Spinal cord (tissue), 9 donors: ENCODE measurements at regions not wholly inside any gene's neighbourhood (a gene's known extent, or its start where the extent isn't known, plus 50 kb on each side); places are given as distances from the start of the nearest gene placed in this dataset.

Experiments
- DNase-seq, 6 donors: peaks; one replicate each; pipeline versions ENCODE4 v3.0.0 to v3.0.0-alpha.2; 2013 to 2015; ENCODE audit warnings: low spot score in 6 of 6, low read depth in 4 of 6
- H3K27ac ChIP-seq: one replicate; pipeline ENCODE4 v1.5.1; 2013; ENCODE audit warnings: low read depth, low read length, control low read depth
- H3K27me3 ChIP-seq: one replicate; pipeline ENCODE4 v1.6.1; 2013; ENCODE audit warnings: low read length; ENCODE audit not compliant: control insufficient read depth, insufficient read depth
- H3K36me3 ChIP-seq: one replicate; pipeline ENCODE4 v1.6.1; 2013; ENCODE audit warnings: low read length; ENCODE audit not compliant: control insufficient read depth, insufficient read depth
- H3K4me1 ChIP-seq: one replicate; pipeline ENCODE4 v1.6.1; 2013; ENCODE audit warnings: low read length; ENCODE audit not compliant: control insufficient read depth, insufficient read depth
- H3K4me3 ChIP-seq: one replicate; pipeline ENCODE4 v1.5.1; 2013; ENCODE audit warnings: low read depth, low read length, control low read depth
- H3K9me3 ChIP-seq: one replicate; pipeline ENCODE4 v1.6.1; 2013; ENCODE audit warnings: low read length; ENCODE audit not compliant: control insufficient read depth, insufficient read depth
- WGBS: methylation state at CpG from one replicate; pipeline ENCODE4 v1.1.5; 2013; ENCODE audit warnings: missing lambda C conversion rate; ENCODE audit not compliant: insufficient coverage; 5-methylcytosine and 5-hydroxymethylcytosine counted together
- donor health status: healthy.

DNA sequence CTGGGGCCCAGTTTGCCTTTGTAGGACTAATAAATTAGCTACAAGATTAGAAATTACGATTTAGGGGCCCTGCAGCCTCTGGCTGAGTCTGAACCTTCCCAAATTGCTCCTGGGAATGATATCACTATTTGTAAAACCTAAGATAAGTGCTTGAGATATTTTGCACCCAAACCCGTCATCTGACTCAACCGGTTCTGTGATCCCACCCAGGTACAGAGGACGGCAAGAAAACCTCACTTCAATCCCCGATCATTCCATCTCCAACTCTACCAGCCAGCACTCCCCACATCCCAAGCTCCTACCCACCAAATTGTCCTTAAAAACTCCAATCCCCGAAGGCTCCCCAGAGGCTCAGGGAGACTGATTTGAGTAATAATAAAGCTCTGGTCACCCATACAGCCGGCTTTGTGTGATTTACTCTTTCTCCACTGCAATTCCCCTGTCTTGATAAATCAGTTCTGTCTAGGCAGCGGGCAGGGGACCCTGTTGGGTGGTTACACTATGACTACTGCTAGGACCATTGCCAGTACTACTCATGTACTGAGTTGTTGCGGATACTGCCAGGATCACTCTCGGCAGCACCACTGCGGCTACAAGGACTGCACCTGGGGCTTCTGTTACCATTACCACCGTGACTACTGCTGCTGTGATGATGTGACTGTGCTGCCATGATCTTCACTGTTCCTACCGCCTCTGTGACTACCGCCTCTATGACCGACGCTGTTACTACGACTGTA, 73.1 kb downstream of the IRF8 start:
- Histone ChIP-seq H3K27ac (no peak overlapping the region), H3K4me1 (peaks cover 6% of the 10 kb centered on the region), H3K9me3 (no peaks in the 10 kb centered on the region), H3K4me3 (no peak overlapping the region), H3K36me3 (no peaks in the 10 kb centered on the region), H3K27me3 (peaks cover 4% of the 10 kb centered on the region)
- 90% methylated on average over 16 of the region's 17 CpGs for WGBS
- DNase-seq = no peak

DNA sequence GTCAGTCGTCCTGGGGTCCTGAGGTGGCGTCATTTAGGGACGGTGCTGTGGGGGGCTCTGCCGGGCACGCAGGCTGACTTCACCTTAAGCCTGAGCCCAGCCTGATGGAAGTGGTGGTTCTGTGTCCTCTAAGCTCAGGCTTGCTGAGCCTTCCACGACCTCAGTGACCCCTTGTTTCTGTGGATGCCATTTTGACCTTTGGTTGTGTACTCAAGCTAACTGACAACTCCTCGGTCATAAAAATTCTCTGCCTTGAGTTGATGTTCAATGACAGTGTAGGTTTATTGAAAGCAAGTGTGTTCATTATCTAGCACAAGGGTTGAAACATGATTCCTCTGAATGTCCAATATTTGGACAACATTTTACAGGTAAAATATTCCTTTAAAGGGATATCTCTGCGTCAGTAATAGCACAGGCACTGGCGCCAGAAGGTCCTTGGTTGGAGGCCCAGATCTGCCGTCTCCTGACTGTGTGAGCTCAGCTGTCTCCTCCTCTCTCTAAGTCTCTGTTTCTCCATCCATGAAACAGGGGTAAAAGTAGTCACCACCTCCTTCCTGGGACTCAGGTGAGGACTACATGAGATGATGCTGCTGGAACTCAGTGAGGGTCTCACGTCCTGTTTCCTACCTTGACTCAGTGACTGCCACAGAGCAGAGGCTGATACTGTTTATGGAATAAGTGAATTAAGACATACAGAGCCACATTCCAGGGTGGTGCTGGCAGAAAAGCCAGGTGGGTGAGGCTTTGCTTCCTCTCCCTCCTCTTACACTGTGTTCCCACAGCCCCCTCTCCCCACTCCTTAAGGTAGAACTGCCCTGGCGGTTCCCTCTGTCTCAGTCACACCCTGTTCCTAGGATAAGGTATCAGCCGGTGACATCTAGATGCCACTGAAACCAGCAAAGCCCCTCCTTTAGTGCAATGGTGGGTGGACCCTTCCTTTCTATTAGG, 75.7 kb downstream of the IRF8 start:
- Histone ChIP-seq H3K9me3 (no peaks in the 10 kb centered on the region), H3K4me1 (peaks cover 17% of the 10 kb centered on the region), H3K27ac (no peak overlapping the region), H3K4me3 (no peak overlapping the region), H3K27me3 (peaks cover 12% of the 10 kb centered on the region), H3K36me3 (no peaks in the 10 kb centered on the region)
- no peak for DNase-seq
- 82% methylated on average over 11 of the region's 13 CpGs for WGBS

DNA sequence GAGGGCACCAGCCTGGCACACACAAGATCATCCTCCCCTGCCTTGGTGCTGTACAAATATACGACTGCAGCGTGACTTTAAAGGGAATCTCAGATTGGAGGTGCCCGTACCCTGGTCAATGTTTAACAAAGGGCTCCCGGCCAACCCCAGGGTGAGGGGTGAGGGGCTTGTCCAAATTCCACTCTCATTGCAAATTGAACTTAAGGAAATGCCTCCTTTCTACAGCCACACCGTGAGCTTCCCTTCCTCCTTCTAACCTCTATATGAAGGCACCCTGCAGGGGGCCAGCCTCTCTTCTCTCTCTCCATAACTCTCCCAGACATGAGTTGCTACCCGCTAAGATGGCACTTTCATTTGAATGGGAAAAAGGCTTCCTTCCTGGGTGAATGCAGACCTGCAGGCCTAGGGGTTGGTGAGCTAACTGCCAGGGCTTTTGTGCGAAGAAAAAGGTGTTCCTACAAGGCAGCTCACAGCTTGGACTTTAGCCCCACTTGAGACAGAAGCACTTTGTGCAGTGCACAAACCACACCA, 76.6 kb downstream of the IRF8 start:
- Histone ChIP-seq H3K36me3 (no peaks in the 10 kb centered on the region), H3K27ac (no peak overlapping the region), H3K4me1 (peaks cover 17% of the 10 kb centered on the region), H3K4me3 (no peak overlapping the region), H3K9me3 (no peaks in the 10 kb centered on the region), H3K27me3 (peaks cover 8% of the 10 kb centered on the region)
- WGBS = 50% methylated on average over 2 of the region's 7 CpGs
- no peak for DNase-seq

DNA sequence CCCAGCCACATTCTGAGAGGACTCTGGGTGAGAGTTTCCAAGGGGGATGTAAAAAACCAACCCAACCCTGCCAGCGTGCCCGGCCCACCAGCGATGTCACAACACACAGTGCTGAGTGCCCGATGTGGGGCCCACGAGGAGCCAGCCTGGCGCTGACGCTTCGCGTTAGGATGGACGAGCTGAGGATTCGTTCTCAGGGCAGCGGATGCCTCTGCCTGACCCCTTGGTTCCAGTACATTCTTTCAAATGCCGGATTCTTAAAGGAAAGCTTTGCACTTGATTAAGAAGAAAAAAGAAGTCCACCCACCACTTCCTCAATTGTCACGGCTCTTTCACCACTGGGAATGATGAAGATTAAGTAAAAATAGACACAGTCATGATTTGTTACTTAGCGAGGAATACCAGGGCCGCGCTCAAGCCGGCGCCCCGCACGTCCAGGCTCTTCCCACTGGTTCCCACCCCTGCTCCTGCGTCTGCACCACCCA, 79.4 kb downstream of the IRF8 start:
- Histone ChIP-seq H3K27me3 (peaks cover 8% of the 10 kb centered on the region), H3K9me3 (no peaks in the 10 kb centered on the region), H3K4me3 (no peak overlapping the region), H3K36me3 (no peaks in the 10 kb centered on the region), H3K27ac (no peak overlapping the region), H3K4me1 (peaks cover 31% of the 10 kb centered on the region)
- DNase-seq = no peak
- WGBS = 49% methylated on average over 17 of the region's 22 CpGs

DNA sequence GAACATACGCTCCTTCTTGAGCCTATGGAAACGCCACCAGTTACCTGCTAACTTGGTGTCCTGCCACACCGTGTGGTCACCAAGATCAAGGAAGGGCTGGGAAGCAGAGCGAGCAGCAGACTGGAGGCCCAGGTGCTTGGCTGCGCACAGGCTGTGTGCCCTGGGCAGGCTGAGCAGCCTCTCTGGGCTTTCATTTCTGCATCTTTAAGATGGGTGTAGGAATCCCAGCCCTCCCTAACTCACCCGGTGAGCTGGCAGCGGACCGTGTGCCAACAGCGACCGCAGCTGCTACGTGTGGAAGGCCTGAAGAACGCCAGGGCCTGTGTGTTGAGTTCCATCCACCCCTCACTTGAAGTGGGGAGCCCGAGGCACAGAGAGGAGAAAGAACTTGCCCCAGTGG, 80.0 kb downstream of the IRF8 start:
- 91% methylated on average over 8 of the region's 13 CpGs for WGBS
- Histone ChIP-seq H3K36me3 (no peaks in the 10 kb centered on the region), H3K4me3 (no peak overlapping the region), H3K4me1 (peaks cover 38% of the 10 kb centered on the region), H3K27me3 (peaks cover 8% of the 10 kb centered on the region), H3K9me3 (no peaks in the 10 kb centered on the region), H3K27ac (no peak overlapping the region)
- no peak for DNase-seq

DNA sequence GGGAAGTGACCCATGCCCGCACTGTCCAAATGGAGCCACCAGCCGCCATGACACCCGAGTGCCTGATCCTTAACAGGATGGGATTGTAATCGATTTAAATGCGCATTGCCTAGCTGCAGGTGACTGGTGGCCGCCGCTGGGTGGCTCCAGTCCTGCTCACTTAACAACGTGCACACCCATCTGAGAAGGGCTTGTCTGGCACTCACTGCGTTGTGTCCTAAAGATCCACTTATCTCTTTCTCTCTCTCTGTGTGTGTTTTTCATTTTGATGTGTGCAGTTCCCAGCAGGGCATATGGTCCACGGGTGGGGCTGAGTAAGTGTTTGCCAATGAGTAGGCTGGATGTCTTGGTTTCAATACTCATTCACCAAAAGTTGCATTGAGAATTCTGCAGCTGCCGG, 80.6 kb downstream of the IRF8 start:
- 75% methylated on average over 9 of the region's 11 CpGs for WGBS
- Histone ChIP-seq H3K4me1 (peaks cover 42% of the 10 kb centered on the region), H3K27ac (no peak overlapping the region), H3K9me3 (no peaks in the 10 kb centered on the region), H3K4me3 (no peak overlapping the region), H3K27me3 (peaks cover 8% of the 10 kb centered on the region), H3K36me3 (no peaks in the 10 kb centered on the region)
- no peak for DNase-seq

DNA sequence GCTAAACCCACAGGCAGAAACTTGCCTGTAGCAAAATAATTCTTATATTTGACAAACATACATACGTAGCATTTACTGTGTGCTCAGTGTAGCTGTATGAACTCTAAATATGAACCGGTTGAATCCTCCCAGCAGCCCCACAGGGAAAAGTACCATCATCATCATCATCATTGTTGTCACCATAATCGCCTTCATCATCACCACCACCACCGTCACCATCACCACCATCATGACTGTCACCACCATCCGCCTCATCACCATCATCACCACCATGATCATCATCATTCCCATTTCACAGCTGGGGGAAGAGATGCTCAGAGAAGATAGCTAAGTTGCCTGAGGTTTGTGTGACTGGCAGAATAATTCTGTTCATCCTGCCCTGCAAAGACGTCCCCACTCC, 81.7 kb downstream of the IRF8 start:
- H3K27me3 ChIP-seq = peaks cover 12% of the 10 kb centered on the region

DNA sequence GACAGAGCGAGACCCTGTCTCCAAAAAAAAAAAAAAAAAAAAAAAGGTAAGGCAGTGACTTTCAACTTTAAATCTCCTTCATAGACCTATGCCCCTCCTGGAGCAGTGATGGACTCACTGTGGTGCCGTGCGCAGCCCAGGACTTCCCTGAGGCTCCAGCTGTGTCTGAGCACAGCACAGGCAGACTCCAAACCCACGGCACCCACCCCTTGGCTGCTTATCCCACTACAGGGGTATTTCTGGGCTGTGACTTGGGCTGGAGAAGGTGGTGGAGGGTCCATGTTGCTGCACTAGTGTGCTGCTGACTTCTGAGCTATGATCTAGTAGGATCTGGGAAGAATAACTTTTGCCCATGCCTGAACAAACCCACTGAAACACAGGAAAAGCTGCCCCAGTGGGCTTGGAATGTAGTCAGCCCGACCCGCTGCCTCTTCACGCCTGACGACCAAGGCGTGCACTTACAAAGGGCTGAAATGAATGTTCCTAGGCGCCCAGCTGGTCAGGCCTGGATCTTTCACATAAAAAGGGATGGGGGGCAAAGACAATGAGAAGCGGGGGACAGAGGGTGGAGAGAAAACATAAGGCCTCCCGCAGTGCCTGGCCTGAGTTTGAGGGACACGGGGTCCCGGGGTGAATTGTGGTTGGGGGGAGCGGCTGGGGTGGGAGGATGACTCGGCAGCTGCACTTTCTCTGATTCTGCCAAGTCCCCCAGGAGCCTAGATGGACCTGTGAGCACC, 83.0 kb downstream of the IRF8 start:
- no peak for DNase-seq
- Histone ChIP-seq H3K4me1 (peaks cover 45% of the 10 kb centered on the region), H3K9me3 (no peaks in the 10 kb centered on the region), H3K27ac (no peak overlapping the region), H3K27me3 (peaks cover 13% of the 10 kb centered on the region), H3K36me3 (no peaks in the 10 kb centered on the region), H3K4me3 (no peak overlapping the region)
- WGBS = 48% methylated on average over 14 of the region's 16 CpGs

More for the DNA sequence above, 81.7 kb downstream of the IRF8 start:
- H3K27ac ChIP-seq = no peak overlapping the region
- H3K9me3 ChIP-seq = no peaks in the 10 kb centered on the region
- no peak for DNase-seq
- 100% methylated on average over 1 of the region's 6 CpGs for WGBS
- no peaks in the 10 kb centered on the region for H3K36me3 ChIP-seq
- peaks cover 43% of the 10 kb centered on the region for H3K4me1 ChIP-seq
- no peak overlapping the region for H3K4me3 ChIP-seq

DNA sequence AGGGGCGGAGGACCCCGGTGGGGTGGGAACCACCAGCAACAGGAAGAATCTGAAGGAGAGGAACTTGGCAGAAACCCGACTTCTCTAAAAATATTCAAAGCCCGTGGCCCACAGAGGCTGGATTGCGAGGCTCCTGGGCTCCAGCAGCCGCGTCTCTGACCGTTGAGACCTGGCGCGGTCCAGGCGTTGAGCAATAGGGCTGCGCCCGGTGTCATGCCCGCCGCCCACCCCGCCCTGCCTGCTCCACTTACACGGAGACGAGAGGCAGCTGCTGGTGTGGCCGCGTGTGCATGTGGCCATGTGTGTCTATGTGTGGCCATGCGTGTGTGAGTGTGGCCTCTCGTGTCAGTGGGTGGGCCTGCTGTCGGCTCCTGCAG, 83.6 kb downstream of the IRF8 start:
- 80% methylated on average over 22 of the region's 23 CpGs for WGBS
- H3K4me3 ChIP-seq = no peak overlapping the region
- DNase-seq = no peak
- no peak overlapping the region for H3K27ac ChIP-seq
- H3K27me3 ChIP-seq = peaks cover 13% of the 10 kb centered on the region
- H3K36me3 ChIP-seq = no peaks in the 10 kb centered on the region
- H3K9me3 ChIP-seq = no peaks in the 10 kb centered on the region
- H3K4me1 ChIP-seq = peaks cover 49% of the 10 kb centered on the region
